ENCODE measurements at regions not wholly inside any gene's neighbourhood (a gene's known extent, or its start where the extent isn't known, plus 50 kb on each side); places are given as distances from the start of the nearest gene placed in this dataset.

DNA sequence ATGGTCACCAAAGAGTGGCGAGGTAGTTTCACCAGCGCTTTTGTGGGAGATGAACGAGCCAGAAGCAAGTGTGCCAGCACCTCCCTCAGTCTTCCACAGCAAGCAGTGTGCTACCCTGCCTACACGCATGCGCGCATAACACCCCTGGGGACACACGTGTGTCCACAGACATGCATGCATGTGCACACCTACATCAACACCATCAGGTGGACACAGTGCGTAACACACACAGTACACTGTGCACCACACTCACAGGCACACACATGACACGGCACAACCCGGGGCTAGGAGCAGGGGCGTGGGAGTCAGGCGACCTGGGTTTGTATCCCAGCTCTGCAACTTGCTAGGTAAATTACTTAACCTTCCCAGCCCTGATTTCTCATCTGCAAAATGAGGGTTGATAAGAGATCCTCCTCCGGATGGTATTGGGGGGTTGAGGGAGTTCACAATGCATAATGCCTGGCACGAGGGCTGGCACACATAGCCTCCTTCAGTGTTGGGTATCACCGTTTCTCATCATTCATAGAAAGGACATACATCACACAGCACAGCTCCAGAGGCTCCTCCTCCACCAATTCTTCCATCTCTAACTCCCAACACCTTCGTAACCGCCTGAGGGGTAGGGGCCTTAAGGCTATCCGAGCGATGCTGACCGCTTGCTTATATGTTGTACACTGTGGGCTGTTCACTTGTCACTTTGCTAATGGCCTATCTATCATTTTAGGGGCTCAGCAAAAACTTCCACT lies 174.9 kb downstream of the SMAD6 start:
- CTCF ChIA-PET: no interaction called here
- H3K4me1 Mint-ChIP-seq: peaks cover 4% of the 10 kb centered on the region
- H3K36me3 Mint-ChIP-seq: no peaks in the 10 kb centered on the region
- no peak overlapping the region for H3K4me3 Mint-ChIP-seq
- H3K27me3 Mint-ChIP-seq: peaks cover 31% of the 10 kb centered on the region
- DNase-seq: peak; percentile 19
- peak; percentile 23 for ATAC-seq
- no peak overlapping the region for H3K27ac Mint-ChIP-seq
- H3K9me3 Mint-ChIP-seq (ENCODE audit: low read depth): no peaks in the 10 kb centered on the region

- no peaks in the 10 kb centered on the region for H3K9me3 Mint-ChIP-seq (ENCODE audit: low read depth)
- no peak overlapping the region for H3K27ac Mint-ChIP-seq
- DNase-seq: peak; percentile 21
- H3K4me3 Mint-ChIP-seq: no peak overlapping the region
- H3K4me1 Mint-ChIP-seq: no peaks in the 10 kb centered on the region
- H3K36me3 Mint-ChIP-seq: no peaks in the 10 kb centered on the region
- CTCF ChIA-PET: interaction anchor here (1.7 kb wide), 1 partner anchor 27 kb away, joined by 4 read pairs; no protein-coding TSS in a partner anchor
- no peak for ATAC-seq
- peaks cover 23% of the 10 kb centered on the region for H3K27me3 Mint-ChIP-seq
Measured at GRCh38 chr15:66877477-66878271, 175.6 kb downstream of the SMAD6 start.

- ATAC-seq: no peak
- Mint-ChIP-seq H3K9me3 (ENCODE audit: low read depth) (no peaks in the 10 kb centered on the region), H3K36me3 (no peaks in the 10 kb centered on the region), H3K4me3 (no peak overlapping the region), H3K27me3 (peaks cover 22% of the 10 kb centered on the region), H3K4me1 (no peaks in the 10 kb centered on the region), H3K27ac (no peak overlapping the region)
- CTCF ChIA-PET: interaction anchor here (1.7 kb wide), 1 partner anchor 28 kb away, joined by 4 read pairs; no protein-coding TSS in a partner anchor
- peak; percentile 19 for DNase-seq
Measured at GRCh38 chr15:66878761-66879160, 176.7 kb downstream of the SMAD6 start.

- CTCF ChIA-PET: no interaction called here
- Mint-ChIP-seq H3K36me3 (no peaks in the 10 kb centered on the region), H3K4me3 (no peak overlapping the region), H3K4me1 (no peaks in the 10 kb centered on the region), H3K27ac (no peak overlapping the region), H3K9me3 (ENCODE audit: low read depth) (no peaks in the 10 kb centered on the region), H3K27me3 (peaks cover 20% of the 10 kb centered on the region)
- DNase-seq: peak; percentile 33
- ATAC-seq: no peak
Measured at GRCh38 chr15:66879531-66880368, 177.7 kb downstream of the SMAD6 start.

GRCh38 chr15:66880380-66881155 lies 178.5 kb downstream of the SMAD6 start:
- DNase-seq (peak; percentile 12), ATAC-seq (no peak)
- Mint-ChIP-seq H3K36me3 (no peaks in the 10 kb centered on the region), H3K27me3 (peaks cover 17% of the 10 kb centered on the region), H3K4me1 (no peaks in the 10 kb centered on the region), H3K4me3 (no peak overlapping the region), H3K27ac (no peak overlapping the region), H3K9me3 (ENCODE audit: low read depth) (no peaks in the 10 kb centered on the region)
- CTCF ChIA-PET: interaction anchor here (1.2 kb wide), 1 partner anchor 16 kb away, joined by 3 read pairs; no protein-coding TSS in a partner anchor

GRCh38 chr15:66881173-66881905 lies 179.3 kb downstream of the SMAD6 start:
- CTCF ChIA-PET: interaction anchor here (1.2 kb wide), 1 partner anchor 17 kb away, joined by 3 read pairs; no protein-coding TSS in a partner anchor
- Mint-ChIP-seq H3K4me1 (no peaks in the 10 kb centered on the region), H3K36me3 (no peaks in the 10 kb centered on the region), H3K27me3 (peaks cover 19% of the 10 kb centered on the region), H3K9me3 (ENCODE audit: low read depth) (no peaks in the 10 kb centered on the region), H3K4me3 (no peak overlapping the region), H3K27ac (no peak overlapping the region)
- DNase-seq (peak; percentile 33), ATAC-seq (no peak)

DNA sequence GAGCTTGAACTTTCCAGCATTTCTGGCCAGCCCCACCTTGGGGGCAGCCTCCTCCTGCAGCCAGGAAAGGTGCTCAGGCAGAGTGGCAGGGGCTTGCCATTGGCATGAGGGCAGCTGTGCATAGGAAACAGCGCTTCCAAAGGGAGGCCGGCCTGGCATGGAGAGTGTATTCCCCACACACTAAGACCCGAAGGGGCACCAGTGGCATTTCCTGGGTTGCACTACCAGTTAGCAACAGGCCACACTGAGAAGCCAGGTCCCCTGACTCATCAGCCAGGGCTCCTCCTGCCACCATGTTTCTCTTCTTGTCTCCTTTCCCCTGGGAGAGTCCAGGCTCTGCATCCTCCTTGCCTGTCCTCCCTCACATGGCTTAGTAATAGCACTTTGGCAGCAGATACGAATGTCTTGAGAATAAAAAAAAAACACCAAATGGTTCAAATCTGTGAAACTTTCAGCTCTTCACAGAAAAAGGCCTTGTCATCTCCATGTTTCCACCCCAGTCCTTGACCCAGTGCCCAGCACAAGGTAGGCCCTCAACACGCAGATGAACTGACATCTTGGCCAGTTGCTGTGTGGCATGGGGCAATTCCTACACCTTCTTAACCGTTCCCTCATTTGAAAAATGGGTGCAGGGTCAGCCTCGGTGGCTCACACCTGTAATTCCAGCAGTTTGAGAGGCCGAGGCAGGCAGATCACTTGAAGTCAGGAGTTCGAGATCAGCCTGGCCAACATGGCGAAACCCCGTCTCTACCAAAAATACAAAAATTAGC lies 180.4 kb downstream of the SMAD6 start:
- Mint-ChIP-seq H3K27me3 (peaks cover 20% of the 10 kb centered on the region), H3K4me1 (no peaks in the 10 kb centered on the region), H3K36me3 (no peaks in the 10 kb centered on the region), H3K4me3 (no peak overlapping the region), H3K27ac (no peak overlapping the region), H3K9me3 (ENCODE audit: low read depth) (no peaks in the 10 kb centered on the region)
- ATAC-seq (no peak), DNase-seq (peak; percentile 30)
- CTCF ChIA-PET: no interaction called here

GRCh38 chr15:66883284-66883911 lies 181.4 kb downstream of the SMAD6 start:
- peaks cover 25% of the 10 kb centered on the region for H3K27me3 Mint-ChIP-seq
- no peak overlapping the region for H3K4me3 Mint-ChIP-seq
- ATAC-seq: no peak
- no peaks in the 10 kb centered on the region for H3K9me3 Mint-ChIP-seq (ENCODE audit: low read depth)
- H3K4me1 Mint-ChIP-seq: no peaks in the 10 kb centered on the region
- H3K27ac Mint-ChIP-seq: no peak overlapping the region
- CTCF ChIA-PET: no interaction called here
- DNase-seq: peak; percentile 33
- no peaks in the 10 kb centered on the region for H3K36me3 Mint-ChIP-seq

DNA sequence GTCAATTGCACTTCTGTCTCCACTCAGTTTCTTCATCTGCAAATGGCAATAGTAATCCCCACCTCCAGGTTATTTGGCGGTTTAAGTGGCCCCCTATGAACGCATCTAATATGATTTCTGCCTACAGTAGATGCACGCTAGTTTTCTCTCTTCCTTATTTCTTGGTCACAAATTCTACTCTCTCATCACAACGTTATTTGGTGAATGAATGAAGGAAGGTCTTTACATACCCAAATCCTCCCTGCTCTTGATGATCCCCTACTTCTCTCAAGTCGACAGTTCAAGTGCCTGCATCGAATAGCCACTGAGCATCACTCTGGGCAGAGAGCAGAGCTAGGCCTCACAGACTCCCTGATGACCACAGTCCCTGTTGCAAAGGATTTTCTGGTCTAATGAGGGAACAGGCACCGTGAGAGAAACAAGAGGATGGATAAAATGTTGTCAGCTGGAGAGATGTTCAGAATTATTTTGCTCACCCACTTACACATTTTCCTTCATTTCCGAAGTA lies 181.2 kb upstream of the SMAD3 start:
- Mint-ChIP-seq H3K4me3 (no peak overlapping the region), H3K27me3 (peaks cover 23% of the 10 kb centered on the region), H3K36me3 (no peaks in the 10 kb centered on the region), H3K9me3 (ENCODE audit: low read depth) (no peaks in the 10 kb centered on the region), H3K4me1 (no peaks in the 10 kb centered on the region), H3K27ac (no peak overlapping the region)
- ATAC-seq (no peak), DNase-seq (peak; percentile 26)
- CTCF ChIA-PET: no interaction called here

DNA sequence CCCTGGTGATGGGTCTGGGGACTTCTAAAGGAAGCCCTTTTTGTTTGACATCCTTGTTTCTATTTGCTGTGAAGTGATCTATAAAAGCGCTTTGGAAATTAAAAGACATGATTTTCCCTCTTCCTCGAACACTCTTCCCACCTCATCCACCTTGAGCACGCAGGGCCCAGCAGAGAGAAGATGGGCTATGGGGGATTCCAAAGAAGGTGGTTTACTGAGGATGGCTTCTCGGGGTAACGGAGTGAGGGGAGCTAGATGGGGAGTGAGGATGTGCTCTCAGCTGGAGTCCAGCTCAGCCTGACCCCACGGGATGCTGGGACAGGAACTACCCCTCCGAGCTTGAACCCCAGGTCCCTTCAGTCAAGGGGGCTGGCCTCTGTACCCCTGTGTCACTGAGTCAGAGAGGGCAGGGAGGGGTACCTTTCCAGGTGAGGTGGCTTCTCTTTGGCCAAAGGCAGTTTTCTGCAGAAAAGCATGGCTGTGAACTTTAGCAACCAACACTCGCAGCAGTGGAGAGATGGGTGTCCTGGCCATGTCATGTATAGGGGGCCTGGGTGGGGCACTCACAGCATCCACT lies 180.7 kb upstream of the SMAD3 start:
- Mint-ChIP-seq H3K9me3 (ENCODE audit: low read depth) (no peaks in the 10 kb centered on the region), H3K4me1 (no peaks in the 10 kb centered on the region), H3K27me3 (peaks cover 23% of the 10 kb centered on the region), H3K4me3 (no peak overlapping the region), H3K27ac (no peak overlapping the region), H3K36me3 (no peaks in the 10 kb centered on the region)
- ATAC-seq (no peak), DNase-seq (peak; percentile 34)
- CTCF ChIA-PET: interaction anchor here (0.5 kb wide), 1 partner anchor 471 kb away, joined by 3 read pairs; no protein-coding TSS in a partner anchor

Data from activated CD8-positive, alpha-beta memory T cell treated with anti-CD3 and anti-CD28 coated beads, Interleukin-2, amount 10 ng/mL, durations not matched to agents 7 days and 5 days (primary cell).